CD4-positive, alpha-beta T cell treated with Interleukin-6 for 4 hours (primary cell): ENCODE measurements at regions not wholly inside any gene's neighbourhood (a gene's known extent, or its start where the extent isn't known, plus 50 kb on each side); places are given as distances from the start of the nearest gene placed in this dataset.

ENCODE experiments used
- DNase-seq: peaks from one replicate; pipeline ENCODE4 v3.0.0-alpha.2; 2020; ENCODE audit warnings: mixed read lengths

- DNase-seq, result no peak
Observed at GRCh38 chr12:104858611-104859543, 99.2 kb downstream of the SLC41A2 start.

DNA sequence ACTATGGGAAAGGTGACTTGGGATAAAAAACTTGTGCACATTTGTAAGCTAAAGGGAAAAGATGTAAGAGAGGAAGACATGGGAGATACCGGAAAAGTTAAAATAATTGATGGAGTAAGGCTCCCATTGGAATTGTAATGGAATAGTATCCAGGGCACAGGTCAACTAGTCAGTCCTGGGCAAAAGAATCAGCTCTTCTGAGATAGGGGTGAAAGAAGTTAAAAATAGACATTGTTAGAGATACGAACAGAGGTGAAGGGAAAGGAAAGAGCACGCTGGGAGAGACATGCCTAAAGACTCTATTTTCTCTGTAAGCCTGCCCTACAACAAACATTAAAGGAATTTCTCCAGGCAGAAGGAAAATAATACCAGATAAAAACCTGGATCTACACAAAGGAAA is 101.6 kb downstream of the SLC41A2 start:
- no peak for DNase-seq

DNA sequence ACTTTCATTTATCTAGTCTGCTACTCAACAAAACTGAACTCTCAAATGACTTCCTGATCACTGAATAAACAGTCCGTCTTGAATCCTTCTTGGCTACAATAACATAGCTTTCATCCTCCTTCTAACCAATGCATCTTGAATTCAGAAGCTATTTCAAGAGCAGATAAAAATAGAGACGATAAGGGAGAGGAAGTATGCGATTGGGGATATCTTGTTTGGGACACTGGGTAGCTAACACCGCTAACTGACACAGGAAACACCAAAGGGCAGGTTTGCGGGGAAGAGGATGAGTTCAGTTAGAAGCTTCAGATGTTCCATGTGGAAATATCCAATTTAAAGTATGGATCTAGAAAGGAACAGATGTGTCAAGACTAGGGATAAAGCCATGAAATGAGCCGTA is 102.5 kb downstream of the SLC41A2 start:
- DNase-seq, result no peak

DNA sequence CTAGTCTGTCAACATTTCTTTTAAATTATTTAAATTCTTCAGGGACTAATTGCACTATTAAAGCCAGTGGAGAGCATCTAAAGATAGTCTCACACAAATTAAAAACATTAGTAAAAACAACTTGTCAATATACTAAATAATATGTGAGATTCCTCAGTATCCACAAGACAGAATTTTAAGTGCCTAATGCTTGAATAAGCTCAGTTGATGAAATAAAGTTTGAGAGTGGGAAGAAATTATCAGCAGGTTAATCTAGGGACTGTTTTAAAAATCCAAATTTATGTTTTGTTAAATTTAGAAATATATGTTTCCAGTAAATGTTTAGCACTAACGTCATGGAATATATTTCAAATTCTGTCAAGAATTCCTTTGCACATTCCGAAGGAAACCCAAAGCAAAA is 105.2 kb downstream of the SLC41A2 start:
- DNase-seq, result no peak

GRCh38 chr12:104852102-104852501 is 106.0 kb downstream of the SLC41A2 start:
- DNase-seq, result no peak

- DNase-seq, result no peak
Observed at GRCh38 chr12:104850781-104851180, 107.3 kb downstream of the SLC41A2 start.

- DNase-seq, result no peak
Observed at GRCh38 chr12:104846056-104846767, 111.9 kb downstream of the SLC41A2 start.

DNA sequence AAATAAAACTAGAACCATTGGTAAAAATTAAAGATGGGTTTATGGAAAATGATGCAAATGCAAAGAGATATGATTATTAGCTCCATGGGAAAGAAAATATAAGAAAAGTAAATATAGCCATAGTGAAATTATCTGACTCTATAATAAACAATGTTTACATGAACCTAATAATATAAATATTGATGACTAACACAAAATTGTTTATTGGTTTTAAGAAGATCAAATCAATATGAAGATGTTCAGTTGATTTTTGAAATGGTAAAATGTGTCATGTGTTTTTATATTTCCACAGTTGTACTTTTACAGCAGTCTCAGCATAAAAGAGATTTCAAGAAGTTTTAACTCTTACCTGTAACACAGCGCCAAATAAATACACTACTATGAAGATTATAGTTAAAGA is 114.0 kb downstream of the SLC41A2 start:
- no peak for DNase-seq

DNA sequence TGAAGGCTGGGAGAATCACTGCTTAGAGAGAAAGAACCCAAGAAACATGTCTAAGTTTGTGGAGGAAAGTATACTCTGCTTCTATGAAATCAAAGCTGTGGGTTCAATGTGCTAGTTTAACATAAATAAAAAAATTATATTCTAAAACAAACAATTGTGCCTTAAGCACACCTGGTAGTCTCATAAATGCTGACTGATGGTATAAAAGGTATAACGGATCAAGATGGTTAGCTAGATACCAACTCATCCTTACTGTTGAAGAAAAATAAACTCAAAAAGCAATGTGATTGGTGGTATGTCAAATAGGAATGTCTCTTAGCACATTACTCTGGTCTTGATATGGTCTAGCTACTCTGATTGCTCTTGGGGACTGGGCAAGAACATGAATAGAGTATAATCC is 117.8 kb downstream of the SLC41A2 start:
- no peak for DNase-seq

- DNase-seq, result no peak
Observed at GRCh38 chr12:104835317-104835716, 122.8 kb downstream of the SLC41A2 start.

DNA sequence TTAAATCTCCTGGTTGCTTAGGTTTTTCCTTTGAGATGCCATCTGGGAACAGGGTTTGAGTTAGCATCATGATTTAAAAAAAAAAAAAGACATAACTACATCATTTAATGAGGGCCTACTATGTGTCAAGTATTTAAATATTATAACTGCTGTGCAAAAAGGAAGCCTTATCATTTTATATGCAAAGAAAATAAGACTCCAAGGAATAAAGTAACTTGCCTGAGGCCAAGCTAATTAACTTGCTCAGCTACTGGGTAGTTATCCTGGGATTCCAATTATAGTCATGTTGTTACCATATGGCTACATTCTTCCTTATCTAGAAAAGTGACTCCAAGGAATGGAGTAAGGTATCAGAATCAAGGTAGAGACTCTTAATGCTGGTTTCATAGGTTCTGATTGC is 123.5 kb downstream of the SLC41A2 start:
- no peak for DNase-seq

- DNase-seq, result no peak
Observed at GRCh38 chr12:104833756-104834155, 124.3 kb downstream of the SLC41A2 start.

GRCh38 chr12:104828015-104828414 is 130.1 kb downstream of the SLC41A2 start:
- DNase-seq, result no peak

DNA sequence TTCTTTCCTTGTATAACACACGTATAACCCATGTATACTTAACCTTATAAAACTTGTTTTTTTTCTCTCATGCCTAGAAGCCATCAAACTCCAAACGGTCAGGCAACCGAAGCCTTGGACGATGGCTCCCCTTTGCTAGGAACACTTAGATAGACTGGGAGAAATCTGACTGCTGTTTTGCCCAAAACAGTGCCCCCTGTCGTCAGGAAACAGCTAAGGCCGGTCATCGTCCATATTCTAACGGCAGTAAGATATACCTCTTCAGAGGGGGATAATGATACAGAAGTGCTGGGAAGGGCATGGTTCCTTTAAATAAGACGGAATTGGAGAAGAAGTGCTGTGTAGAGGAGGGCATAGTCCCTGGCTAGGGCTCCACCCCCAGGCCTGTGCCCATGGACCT is 130.5 kb downstream of the SLC41A2 start:
- peak; percentile 9 for DNase-seq

DNA sequence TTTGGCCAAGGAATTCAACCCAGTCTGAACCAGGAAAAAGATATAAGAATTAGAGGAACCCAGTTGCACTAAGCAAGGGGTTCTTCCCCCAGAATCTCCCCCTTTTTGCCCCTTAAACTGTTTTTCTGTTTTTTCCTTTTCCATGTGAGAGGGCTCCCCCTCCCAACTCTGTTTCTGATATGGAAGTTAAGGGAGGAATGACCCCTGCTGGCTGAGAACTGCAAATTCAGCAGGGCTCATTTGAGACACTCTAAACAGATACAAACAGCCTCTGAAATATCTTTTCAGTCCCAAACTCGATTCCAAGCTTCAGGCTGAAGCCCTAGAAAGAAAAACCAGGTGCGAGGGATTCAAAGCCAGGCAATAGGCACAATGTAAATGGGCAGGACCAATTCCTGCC is 132.7 kb downstream of the SLC41A2 start:
- no peak for DNase-seq

DNA sequence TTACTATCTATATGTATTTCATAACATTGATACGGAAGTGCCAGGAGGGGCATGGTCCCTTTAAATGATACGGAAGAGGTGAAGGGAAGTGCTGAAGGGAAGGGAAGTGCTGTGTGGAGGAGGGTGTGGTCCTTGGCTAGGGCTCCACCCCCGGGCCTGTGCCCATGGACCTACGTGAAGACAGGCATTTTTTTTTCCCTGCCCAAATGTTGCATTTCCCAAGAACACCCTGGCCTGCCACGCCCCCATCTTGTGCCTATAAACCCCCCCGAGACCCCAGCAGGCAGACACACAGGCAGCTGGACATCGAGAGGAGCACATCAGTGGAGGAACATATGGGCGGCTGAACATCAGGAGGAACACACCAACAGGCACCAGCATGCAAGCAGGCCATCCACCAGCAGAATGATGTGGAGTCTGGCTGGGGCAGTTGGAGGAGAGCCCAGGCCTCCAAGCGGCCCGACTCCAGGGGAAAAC is 134.1 kb downstream of the SLC41A2 start:
- DNase-seq, result no peak

DNA sequence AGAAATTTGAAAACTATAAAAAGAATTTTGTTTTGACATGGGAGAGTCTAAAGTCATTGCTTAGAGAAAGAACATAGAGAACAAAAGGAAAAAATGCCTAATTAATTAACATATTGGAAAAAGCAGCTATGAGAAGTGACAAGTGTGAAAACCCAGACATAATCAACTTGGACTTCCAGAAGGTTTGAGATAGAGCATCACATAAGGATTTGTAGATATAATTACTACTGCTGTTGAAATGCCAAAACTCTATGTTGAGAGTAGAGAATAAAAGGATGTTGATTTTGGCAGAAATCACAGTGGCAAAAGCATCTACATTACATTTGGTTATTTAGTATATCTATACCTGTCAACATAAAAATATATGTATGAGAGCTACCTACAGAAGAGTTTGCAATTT is 135.1 kb downstream of the SLC41A2 start:
- no peak for DNase-seq

GRCh38 chr12:104816845-104817503 is 141.1 kb downstream of the SLC41A2 start:
- no peak for DNase-seq

DNA sequence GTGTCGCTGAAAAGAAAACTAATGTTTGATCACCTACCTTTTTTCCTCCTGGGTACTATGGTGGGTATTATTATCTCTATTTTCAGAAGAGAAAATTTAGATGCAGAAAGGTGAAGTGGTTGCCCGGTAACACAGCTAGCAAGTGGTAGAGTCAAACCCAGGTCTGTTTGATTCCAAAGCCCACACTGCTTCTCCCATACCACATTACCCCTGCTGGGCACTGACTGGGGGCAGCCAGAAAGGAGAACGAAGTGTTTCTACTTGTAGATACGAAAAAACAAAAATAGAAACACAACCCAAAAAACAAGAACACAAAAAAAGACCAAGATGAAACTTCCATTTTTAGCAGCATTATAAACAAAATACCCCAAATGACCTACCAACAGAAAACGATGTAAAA is 142.2 kb downstream of the SLC41A2 start:
- no peak for DNase-seq

- no peak for DNase-seq
Observed at GRCh38 chr12:104814944-104815343, 143.1 kb downstream of the SLC41A2 start.
